ENCODE measurements at regions not wholly inside any gene's neighbourhood (a gene's known extent, or its start where the extent isn't known, plus 50 kb on each side); places are given as distances from the start of the nearest gene placed in this dataset.

DNA sequence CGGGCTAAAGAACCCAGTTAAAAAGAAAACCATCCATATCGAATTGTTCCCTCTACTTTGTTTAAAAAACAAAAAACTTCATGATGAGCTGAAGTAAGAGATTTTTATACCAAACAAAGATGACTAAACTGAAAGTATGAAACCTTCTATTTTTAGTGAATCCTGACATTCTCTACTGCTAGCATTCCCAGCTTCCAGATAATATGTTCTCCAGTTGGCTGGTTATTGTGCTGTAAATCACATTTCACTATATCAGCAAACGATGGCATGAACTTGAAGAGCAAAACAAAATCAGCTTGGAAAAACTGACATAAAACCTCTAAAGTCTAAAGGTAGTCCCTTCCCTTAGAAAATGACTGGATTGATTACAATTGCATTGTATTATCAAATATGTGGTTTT is 68.1 kb upstream of the APP start:
- RAD21 ChIA-PET (ENCODE audit: low non-redundant PET in 1 of 2, low total read pairs in 2 of 2, uncharacterized antibody in 2 of 2, unreplicated experiment in 2 of 2), result no interaction called here
- Histone ChIP-seq H3K4me3 (replicated peaks in 1 of 2; ENCODE audit: low read depth in 1 of 2, low read length in 2 of 2) (no peak overlapping the region), H2AFZ (ENCODE audit: low read depth, low read length, poor library complexity, severe bottlenecking) (no peak overlapping the region), H3K9me3 (ENCODE audit: control insufficient read depth in 1 of 2, insufficient read depth in 1 of 2, low read depth in 1 of 2, low read length in 2 of 2) (no peaks in the 10 kb centered on the region), H3K4me2 (ENCODE audit: low read length) (no peak overlapping the region), H3K79me2 (ENCODE audit: insufficient read depth, low read length) (no peaks in the 10 kb centered on the region), H3K9me2 (ENCODE audit: insufficient read depth) (no peaks in the 10 kb centered on the region), H3K4me1 (ENCODE audit: control insufficient read depth in 1 of 2, insufficient read depth in 2 of 2, low read length in 2 of 2) (no peaks in the 10 kb centered on the region), H4K20me1 (ENCODE audit: insufficient read depth) (no peaks in the 10 kb centered on the region), H3K27ac (ENCODE audit: low read depth, low read length) (no peak overlapping the region), H3K36me3 (ENCODE audit: control insufficient read depth in 1 of 2, insufficient read depth in 2 of 2, low read length in 2 of 2) (no peaks in the 10 kb centered on the region), H3K9ac (ENCODE audit: low read length) (no peak overlapping the region), H3K27me3 (ENCODE audit: insufficient read depth, low read length) (peaks cover 14% of the 10 kb centered on the region)
- DNase-seq (ENCODE audit: low read depth, low spot score), result no peak
- intact Hi-C loops (cut with micrococcal nuclease), result no loop called here
- BruUV-seq (replicated peaks), result no TSS peak
- CTCF ChIA-PET, result no interaction called here
- POLR2A ChIA-PET, result no interaction called here
- ATAC-seq, result no peak
- TF ChIP-seq RAD21 (IDR thresholded peaks at IDR 0.05; ENCODE audit: low read depth) (no peak), EGR1 (IDR thresholded peaks at IDR 0.05; ENCODE audit: low read depth) (no peak), JUND (IDR thresholded peaks at IDR 0.05) (no peak), POLR2A (IDR thresholded peaks at IDR 0.05; ENCODE audit: borderline replicate concordance, extremely low read depth, insufficient read depth, insufficient read length) (no peak), EZH2phosphoT487 (IDR thresholded peaks at IDR 0.05; ENCODE audit: borderline replicate concordance) (no peak), EZH2 (IDR thresholded peaks at IDR 0.05) (no peak), CEBPB (IDR thresholded peaks at IDR 0.05; ENCODE audit: low read depth) (no peak), SP1 (IDR thresholded peaks at IDR 0.05; ENCODE audit: low read depth) (no peak), TCF7L2 (IDR thresholded peaks at IDR 0.05; ENCODE audit: borderline replicate concordance, extremely low read depth, insufficient read depth, insufficient read length) (no peak)
- TF ChIP-seq, protein P1, sequence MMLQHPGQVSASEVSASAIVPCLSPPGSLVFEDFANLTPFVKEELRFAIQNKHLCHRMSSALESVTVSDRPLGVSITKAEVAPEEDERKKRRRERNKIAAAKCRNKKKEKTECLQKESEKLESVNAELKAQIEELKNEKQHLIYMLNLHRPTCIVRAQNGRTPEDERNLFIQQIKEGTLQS (IDR thresholded peaks at IDR 0.05), result no peak
- TF ChIP-seq, protein P2, sequence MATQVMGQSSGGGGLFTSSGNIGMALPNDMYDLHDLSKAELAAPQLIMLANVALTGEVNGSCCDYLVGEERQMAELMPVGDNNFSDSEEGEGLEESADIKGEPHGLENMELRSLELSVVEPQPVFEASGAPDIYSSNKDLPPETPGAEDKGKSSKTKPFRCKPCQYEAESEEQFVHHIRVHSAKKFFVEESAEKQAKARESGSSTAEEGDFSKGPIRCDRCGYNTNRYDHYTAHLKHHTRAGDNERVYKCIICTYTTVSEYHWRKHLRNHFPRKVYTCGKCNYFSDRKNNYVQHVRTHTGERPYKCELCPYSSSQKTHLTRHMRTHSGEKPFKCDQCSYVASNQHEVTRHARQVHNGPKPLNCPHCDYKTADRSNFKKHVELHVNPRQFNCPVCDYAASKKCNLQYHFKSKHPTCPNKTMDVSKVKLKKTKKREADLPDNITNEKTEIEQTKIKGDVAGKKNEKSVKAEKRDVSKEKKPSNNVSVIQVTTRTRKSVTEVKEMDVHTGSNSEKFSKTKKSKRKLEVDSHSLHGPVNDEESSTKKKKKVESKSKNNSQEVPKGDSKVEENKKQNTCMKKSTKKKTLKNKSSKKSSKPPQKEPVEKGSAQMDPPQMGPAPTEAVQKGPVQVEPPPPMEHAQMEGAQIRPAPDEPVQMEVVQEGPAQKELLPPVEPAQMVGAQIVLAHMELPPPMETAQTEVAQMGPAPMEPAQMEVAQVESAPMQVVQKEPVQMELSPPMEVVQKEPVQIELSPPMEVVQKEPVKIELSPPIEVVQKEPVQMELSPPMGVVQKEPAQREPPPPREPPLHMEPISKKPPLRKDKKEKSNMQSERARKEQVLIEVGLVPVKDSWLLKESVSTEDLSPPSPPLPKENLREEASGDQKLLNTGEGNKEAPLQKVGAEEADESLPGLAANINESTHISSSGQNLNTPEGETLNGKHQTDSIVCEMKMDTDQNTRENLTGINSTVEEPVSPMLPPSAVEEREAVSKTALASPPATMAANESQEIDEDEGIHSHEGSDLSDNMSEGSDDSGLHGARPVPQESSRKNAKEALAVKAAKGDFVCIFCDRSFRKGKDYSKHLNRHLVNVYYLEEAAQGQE (IDR thresholded peaks at IDR 0.05; ENCODE audit: low read depth), result no peak

All from HCT116 (cell line).